ENCODE measurements at regions not wholly inside any gene's neighbourhood (a gene's known extent, or its start where the extent isn't known, plus 50 kb on each side); places are given as distances from the start of the nearest gene placed in this dataset.
"Not testable (repeated sequence)": the region's sequence is repeated elsewhere in the genome, so short reads cannot be mapped to it uniquely, and the experiment has no call there.

DNA sequence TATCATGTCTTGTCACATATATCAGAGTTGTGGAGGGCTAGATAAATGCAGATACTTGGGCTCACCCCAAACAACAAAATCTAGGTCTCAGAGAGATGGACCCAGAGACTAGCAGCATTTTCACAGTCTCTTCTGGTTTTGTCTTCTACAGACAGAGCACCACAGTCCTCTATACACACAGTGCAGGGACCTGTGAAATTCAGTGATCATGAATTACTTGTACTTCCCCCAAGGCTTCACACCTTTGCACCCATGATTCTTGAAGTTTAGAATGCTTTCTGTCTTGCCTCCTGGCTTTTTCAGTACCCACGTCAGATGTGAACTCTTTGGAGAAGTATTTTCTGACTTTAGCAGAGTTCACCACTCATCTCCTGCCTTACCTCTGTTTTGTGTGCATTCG is 371.5 kb upstream of the PRR16 start:
- no peaks in the 10 kb centered on the region for H3K36me3 Mint-ChIP-seq

DNA sequence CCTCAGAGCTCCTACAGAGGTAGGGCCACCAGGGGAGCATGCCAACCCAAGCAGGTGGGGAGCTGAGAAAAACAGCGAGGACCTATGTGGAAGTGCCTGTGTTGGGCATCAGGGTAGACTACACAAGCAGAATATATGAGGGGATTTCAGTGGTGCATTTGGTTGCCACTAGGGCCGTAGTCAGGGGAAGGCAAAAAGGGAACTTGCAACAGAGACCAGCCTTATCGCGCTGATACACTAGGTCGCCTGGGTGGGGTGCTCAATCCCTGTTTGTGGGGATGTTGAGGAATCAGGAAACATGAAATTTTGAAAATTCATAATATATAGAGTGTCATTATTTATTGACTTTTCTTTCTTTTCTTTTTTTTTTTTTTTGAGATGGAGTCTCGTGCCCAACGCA is 370.9 kb upstream of the PRR16 start:
- Mint-ChIP-seq H3K9me3 (peaks cover 0 to 6% (median 0%) of the 10 kb centered on the region in 3 donors), H3K4me1 (peaks cover 0 to 4% (median 2%) of the 10 kb centered on the region in 3 donors), H3K27me3 (no peaks in the 10 kb centered on the region), H3K4me3 (no peak overlapping the region), H3K36me3 (no peaks in the 10 kb centered on the region), H3K27ac (no peak overlapping the region)

More for the DNA sequence above, 371.5 kb upstream of the PRR16 start:
- no peaks in the 10 kb centered on the region for H3K27me3 Mint-ChIP-seq
- H3K27ac Mint-ChIP-seq: no peak overlapping the region
- H3K9me3 Mint-ChIP-seq: peaks cover 0 to 6% (median 0%) of the 10 kb centered on the region in 3 donors
- H3K4me1 Mint-ChIP-seq: peaks cover 0 to 4% (median 2%) of the 10 kb centered on the region in 3 donors
- no peak overlapping the region for H3K4me3 Mint-ChIP-seq

DNA sequence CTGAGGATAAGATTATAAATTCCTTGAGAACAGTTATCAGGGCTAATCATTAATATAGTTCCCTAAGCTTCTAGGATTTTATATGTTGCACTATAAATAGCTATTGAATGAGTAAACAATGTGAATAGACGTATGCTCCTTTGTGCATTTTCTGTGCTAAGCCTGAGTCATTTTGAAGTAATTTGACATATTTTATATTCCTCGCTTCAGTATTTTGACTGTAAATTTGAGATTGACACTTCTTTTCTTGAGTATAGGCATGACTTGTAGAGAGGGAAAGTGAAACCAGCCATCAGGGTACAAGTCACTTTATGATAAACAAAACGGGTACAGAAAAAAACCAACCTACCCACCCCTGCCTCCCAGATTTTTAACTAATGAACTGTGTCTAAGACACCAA is 367.7 kb upstream of the PRR16 start:
- Mint-ChIP-seq H3K27ac (no peak overlapping the region), H3K4me1 (peaks cover 0 to 4% (median 2%) of the 10 kb centered on the region in 3 donors), H3K36me3 (no peaks in the 10 kb centered on the region), H3K4me3 (no peak overlapping the region), H3K27me3 (peaks cover 2% of the 10 kb centered on the region), H3K9me3 (peaks cover 0 to 2% (median 0%) of the 10 kb centered on the region in 3 donors)

DNA sequence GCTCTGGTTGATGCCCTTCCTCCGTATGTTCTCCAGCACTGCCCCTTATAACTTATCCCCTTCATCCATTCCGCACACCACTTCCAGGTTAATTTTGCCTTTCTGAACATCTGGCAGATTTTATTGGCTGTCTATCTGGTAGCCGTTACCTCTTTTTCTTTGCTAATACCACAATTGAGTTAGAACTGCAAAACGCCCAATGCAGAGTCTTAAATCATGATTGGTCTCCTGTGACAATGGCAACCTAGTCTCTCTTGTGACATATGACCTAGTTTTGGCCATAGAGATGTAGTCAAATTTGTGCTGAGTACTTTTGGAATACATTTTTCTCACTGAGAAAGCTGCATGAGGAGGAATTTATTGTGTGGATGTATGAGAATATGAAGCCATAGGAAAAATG is 365.7 kb upstream of the PRR16 start:
- H3K4me3 Mint-ChIP-seq: no peak overlapping the region
- H3K27me3 Mint-ChIP-seq: peaks cover 2% of the 10 kb centered on the region
- H3K27ac Mint-ChIP-seq: no peak overlapping the region
- peaks cover 0 to 4% (median 2%) of the 10 kb centered on the region in 3 donors for H3K4me1 Mint-ChIP-seq
- H3K9me3 Mint-ChIP-seq: peaks cover 0 to 2% (median 0%) of the 10 kb centered on the region in 3 donors
- no peaks in the 10 kb centered on the region for H3K36me3 Mint-ChIP-seq

GRCh38 chr5:120098902-120099535 is 365.1 kb upstream of the PRR16 start:
- peaks cover 2% of the 10 kb centered on the region for H3K27me3 Mint-ChIP-seq
- H3K4me1 Mint-ChIP-seq: peaks cover 0 to 4% (median 2%) of the 10 kb centered on the region in 3 donors
- no peaks in the 10 kb centered on the region for H3K36me3 Mint-ChIP-seq
- H3K4me3 Mint-ChIP-seq: no peak overlapping the region
- H3K27ac Mint-ChIP-seq: peak overlapping the region in 1 of 3 donors; percentile 43
- H3K9me3 Mint-ChIP-seq: peaks cover 0 to 2% (median 0%) of the 10 kb centered on the region in 3 donors

DNA sequence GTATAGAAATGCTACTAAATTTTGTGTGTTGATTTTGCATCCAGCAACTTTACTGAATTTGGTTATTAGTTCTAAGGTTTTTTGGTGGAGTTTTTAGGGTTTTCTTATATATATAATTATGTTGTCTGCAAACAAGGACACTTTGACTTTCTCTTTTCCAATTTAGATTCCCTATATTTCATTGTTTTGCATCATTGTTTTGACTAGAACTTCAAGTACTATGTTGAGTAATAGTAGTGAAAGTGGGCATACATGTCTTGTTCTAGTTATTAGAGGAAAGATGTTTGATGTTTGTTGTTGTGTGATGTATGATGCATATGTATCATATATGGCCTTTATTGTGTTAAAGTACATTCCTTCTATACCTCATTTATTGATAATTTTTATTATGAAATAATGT is 362.3 kb upstream of the PRR16 start:
- H3K9me3 Mint-ChIP-seq: peaks cover 0 to 2% (median 0%) of the 10 kb centered on the region in 3 donors
- H3K36me3 Mint-ChIP-seq: no peaks in the 10 kb centered on the region
- H3K27ac Mint-ChIP-seq: no peak overlapping the region
- peaks cover 0 to 3% (median 0%) of the 10 kb centered on the region in 3 donors for H3K4me1 Mint-ChIP-seq
- H3K4me3 Mint-ChIP-seq: no peak overlapping the region
- H3K27me3 Mint-ChIP-seq: peaks cover 2% of the 10 kb centered on the region

- Mint-ChIP-seq H3K36me3 (no peaks in the 10 kb centered on the region), H3K4me1 (no peaks in the 10 kb centered on the region), H3K27ac (no peak overlapping the region), H3K27me3 (peaks cover 2% of the 10 kb centered on the region), H3K4me3 (no peak overlapping the region), H3K9me3 (no peaks in the 10 kb centered on the region)
Measured at GRCh38 chr5:120103495-120103894, 360.6 kb upstream of the PRR16 start.

DNA sequence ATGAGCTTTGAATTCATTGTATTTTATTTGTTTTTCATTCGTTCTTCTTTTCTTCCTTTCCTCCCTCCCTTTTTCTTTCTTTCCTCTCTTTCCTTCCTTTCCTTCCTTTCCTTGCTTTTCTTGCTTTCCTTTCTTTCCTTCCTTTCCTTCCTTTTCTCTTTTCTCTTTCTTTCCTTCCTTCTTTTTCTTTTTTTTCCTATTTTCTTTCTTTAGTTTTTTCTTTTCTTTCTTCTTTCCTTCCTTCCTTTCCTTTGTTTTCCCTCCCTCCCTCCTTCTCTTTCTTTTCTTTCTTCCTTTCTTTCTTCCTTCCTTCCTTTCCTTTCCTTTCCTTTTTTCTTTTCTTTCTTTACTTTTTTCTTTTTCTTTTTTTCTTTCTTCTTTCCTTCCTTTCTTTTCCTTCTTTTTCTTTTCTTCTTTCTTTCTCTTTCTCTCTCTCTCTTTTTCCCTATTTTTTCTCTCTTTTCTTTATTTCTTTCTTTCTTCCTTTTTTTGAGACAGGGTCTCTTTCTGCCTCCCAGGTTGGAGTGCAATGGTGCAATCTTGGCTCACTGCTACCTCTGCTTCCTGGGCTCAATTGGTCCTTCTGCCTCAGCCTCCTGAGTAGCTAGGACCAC is 357.1 kb upstream of the PRR16 start:
- H3K4me1 Mint-ChIP-seq: no peaks in the 10 kb centered on the region
- no peak overlapping the region for H3K27ac Mint-ChIP-seq
- H3K36me3 Mint-ChIP-seq: no peaks in the 10 kb centered on the region
- H3K9me3 Mint-ChIP-seq: peaks cover 0 to 3% (median 2%) of the 10 kb centered on the region in 3 donors
- peak overlapping the region in 1 of 4 donors; percentile 45 for H3K4me3 Mint-ChIP-seq
- H3K27me3 Mint-ChIP-seq: peaks cover 3% of the 10 kb centered on the region

GRCh38 chr5:120108586-120109248 is 355.4 kb upstream of the PRR16 start:
- no peak overlapping the region for H3K4me3 Mint-ChIP-seq
- H3K9me3 Mint-ChIP-seq: peaks cover 0 to 3% (median 2%) of the 10 kb centered on the region in 3 donors
- no peaks in the 10 kb centered on the region for H3K4me1 Mint-ChIP-seq
- no peak overlapping the region for H3K27ac Mint-ChIP-seq
- H3K27me3 Mint-ChIP-seq: peaks cover 3% of the 10 kb centered on the region
- no peaks in the 10 kb centered on the region for H3K36me3 Mint-ChIP-seq

DNA sequence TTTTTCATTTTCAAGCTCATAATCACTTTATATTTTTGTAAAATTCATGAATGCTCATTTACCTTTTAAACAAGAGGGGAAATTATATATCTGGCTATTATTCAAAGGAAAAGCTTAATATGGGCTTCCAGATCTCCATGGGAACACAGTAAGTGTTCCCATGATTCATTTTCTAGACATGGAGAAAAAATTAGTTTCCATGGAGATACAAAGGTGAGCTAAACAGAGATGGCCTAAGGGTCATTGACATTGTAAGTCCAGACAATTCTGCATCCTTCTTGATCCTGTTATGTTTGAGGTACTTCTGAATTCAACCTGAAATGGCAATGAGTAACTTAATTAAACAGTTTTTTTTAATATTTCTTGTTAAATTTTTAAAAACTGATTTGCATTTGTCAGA is 341.4 kb upstream of the PRR16 start:
- no peaks in the 10 kb centered on the region for H3K36me3 Mint-ChIP-seq
- H3K27me3 Mint-ChIP-seq: no peaks in the 10 kb centered on the region
- no peaks in the 10 kb centered on the region for H3K4me1 Mint-ChIP-seq
- peaks cover 0 to 4% (median 0%) of the 10 kb centered on the region in 3 donors for H3K9me3 Mint-ChIP-seq
- no peak overlapping the region for H3K4me3 Mint-ChIP-seq
- H3K27ac Mint-ChIP-seq: no peak overlapping the region

GRCh38 chr5:120124031-120124430 is 340.1 kb upstream of the PRR16 start:
- Mint-ChIP-seq H3K36me3 (no peaks in the 10 kb centered on the region), H3K9me3 (peaks cover 0 to 4% (median 0%) of the 10 kb centered on the region in 3 donors), H3K4me1 (no peaks in the 10 kb centered on the region), H3K4me3 (no peak overlapping the region), H3K27ac (no peak overlapping the region), H3K27me3 (no peaks in the 10 kb centered on the region)

DNA sequence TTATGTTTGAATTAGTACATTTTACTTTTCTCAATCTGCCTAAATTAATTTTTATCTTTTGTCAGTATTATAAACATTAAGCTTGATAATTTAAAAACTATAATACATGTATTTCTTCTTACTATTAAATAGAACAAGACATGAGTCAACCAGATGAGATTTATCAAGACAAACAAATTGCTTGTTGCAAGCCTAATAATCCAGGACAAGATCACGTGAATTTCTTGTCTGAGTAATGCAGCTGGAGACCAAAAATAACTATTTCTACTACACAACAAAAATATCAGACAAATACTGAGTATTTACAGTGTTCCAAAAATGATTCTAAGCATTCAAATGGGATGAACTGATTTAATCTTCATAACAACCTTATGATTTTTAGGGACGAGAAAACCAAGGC is 339.1 kb upstream of the PRR16 start:
- H3K9me3 Mint-ChIP-seq: peaks cover 0 to 2% (median 0%) of the 10 kb centered on the region in 3 donors
- no peaks in the 10 kb centered on the region for H3K27me3 Mint-ChIP-seq
- H3K4me3 Mint-ChIP-seq: no peak overlapping the region
- no peaks in the 10 kb centered on the region for H3K4me1 Mint-ChIP-seq
- no peaks in the 10 kb centered on the region for H3K36me3 Mint-ChIP-seq
- no peak overlapping the region for H3K27ac Mint-ChIP-seq

- H3K4me3 Mint-ChIP-seq, H3K27ac Mint-ChIP-seq, H3K36me3 Mint-ChIP-seq, H3K9me3 Mint-ChIP-seq, H3K27me3 Mint-ChIP-seq, H3K4me1 Mint-ChIP-seq: not testable (repeated sequence)
Measured at GRCh38 chr5:120132347-120132746, 331.8 kb upstream of the PRR16 start.

DNA sequence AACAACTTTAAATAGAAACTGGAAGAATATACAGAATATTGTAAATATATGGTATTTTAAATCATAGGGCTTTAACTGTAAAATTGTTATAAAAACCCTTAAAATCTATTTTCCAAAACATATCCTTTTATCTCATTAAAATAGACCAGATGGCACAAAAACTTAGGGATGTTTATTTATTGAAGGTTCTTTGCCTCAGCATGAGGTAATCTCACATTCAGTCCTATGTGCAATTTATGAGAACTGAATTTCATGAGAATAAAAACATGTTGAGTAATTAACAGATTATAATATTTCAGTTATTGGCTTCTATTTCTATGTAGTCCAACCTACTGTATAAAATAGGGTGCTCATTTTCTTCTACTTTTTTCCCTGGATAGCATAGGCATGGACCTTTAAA is 329.2 kb upstream of the PRR16 start:
- H3K27me3 Mint-ChIP-seq: peaks cover 1% of the 10 kb centered on the region
- no peak overlapping the region for H3K27ac Mint-ChIP-seq
- H3K4me1 Mint-ChIP-seq: no peaks in the 10 kb centered on the region
- no peaks in the 10 kb centered on the region for H3K36me3 Mint-ChIP-seq
- H3K4me3 Mint-ChIP-seq: no peak overlapping the region
- H3K9me3 Mint-ChIP-seq: peaks cover 0 to 2% (median 0%) of the 10 kb centered on the region in 3 donors

GRCh38 chr5:120137582-120137981 is 326.5 kb upstream of the PRR16 start:
- Mint-ChIP-seq H3K27ac (no peak overlapping the region), H3K27me3 (peaks cover 1% of the 10 kb centered on the region), H3K4me1 (no peaks in the 10 kb centered on the region), H3K36me3 (no peaks in the 10 kb centered on the region), H3K9me3 (no peaks in the 10 kb centered on the region), H3K4me3 (no peak overlapping the region)
